Fibroblast of skin of abdomen (primary cell): ENCODE measurements at regions not wholly inside any gene's neighbourhood (a gene's known extent, or its start where the extent isn't known, plus 50 kb on each side); places are given as distances from the start of the nearest gene placed in this dataset.
"Not testable (repeated sequence)": the region's sequence is repeated elsewhere in the genome, so short reads cannot be mapped to it uniquely, and the experiment has no call there.

Experiments used
- DNase-seq: peaks from one replicate; pipeline ENCODE4 v3.0.0-alpha.2; 2013

GRCh38 chr11:134663506-134664313, 251.7 kb upstream of the B3GAT1 start:
- no peak for DNase-seq

GRCh38 chr11:134662629-134663360, 250.8 kb upstream of the B3GAT1 start:
- no peak for DNase-seq

- DNase-seq, result no peak
Observed at GRCh38 chr11:134661660-134662059, 249.6 kb upstream of the B3GAT1 start.

GRCh38 chr11:134660416-134660815, 248.4 kb upstream of the B3GAT1 start:
- DNase-seq, result no peak

- DNase-seq, result no peak
Observed at GRCh38 chr11:134659882-134660281, 247.8 kb upstream of the B3GAT1 start.

- no peak for DNase-seq
Observed at GRCh38 chr11:134658481-134659225, 246.6 kb upstream of the B3GAT1 start.

GRCh38 chr11:134657631-134658030, 245.6 kb upstream of the B3GAT1 start:
- DNase-seq, result no peak

- no peak for DNase-seq
Observed at GRCh38 chr11:134656861-134657540, 245.0 kb upstream of the B3GAT1 start.

GRCh38 chr11:134656086-134656840, 244.2 kb upstream of the B3GAT1 start:
- not testable (repeated sequence) for DNase-seq

GRCh38 chr11:134655189-134655989, 243.3 kb upstream of the B3GAT1 start:
- no peak for DNase-seq

- no peak for DNase-seq
Observed at GRCh38 chr11:134654161-134654915, 242.3 kb upstream of the B3GAT1 start.

- no peak for DNase-seq
Observed at GRCh38 chr11:134652586-134653255, 240.7 kb upstream of the B3GAT1 start.

GRCh38 chr11:134647066-134647743, 235.2 kb upstream of the B3GAT1 start:
- DNase-seq, result no peak

- DNase-seq, result no peak
Observed at GRCh38 chr11:134646561-134646960, 234.5 kb upstream of the B3GAT1 start.

GRCh38 chr11:134645576-134645975, 233.5 kb upstream of the B3GAT1 start:
- no peak for DNase-seq

- DNase-seq, result no peak
Observed at GRCh38 chr11:134644476-134645456, 232.7 kb upstream of the B3GAT1 start.

- no peak for DNase-seq
Observed at GRCh38 chr11:134643115-134644012, 231.3 kb upstream of the B3GAT1 start.
